GM21786 (cell line): ENCODE measurements at regions not wholly inside any gene's neighbourhood (a gene's known extent, or its start where the extent isn't known, plus 50 kb on each side); places are given as distances from the start of the nearest gene placed in this dataset.

Experiments used
- ATAC-seq: cut with Tn5 transposase; IDR thresholded peaks from one replicate; pipeline ENCODE4 v1.9.1; 2021; ENCODE audit not compliant: unreplicated experiment

GRCh38 chr1:104435255-104435654 is 685.6 kb downstream of the AMY1C start:
- ATAC-seq = no peak

- no peak for ATAC-seq
Measured at GRCh38 chr1:104440011-104440410, 690.3 kb downstream of the AMY1C start.

GRCh38 chr1:104456724-104457123 is 707.0 kb downstream of the AMY1C start:
- ATAC-seq = no peak

- no peak for ATAC-seq
Measured at GRCh38 chr1:104459886-104460285, 710.2 kb downstream of the AMY1C start.

GRCh38 chr1:104460880-104461279 is 711.2 kb downstream of the AMY1C start:
- ATAC-seq = no peak

GRCh38 chr1:104463126-104463697 is 713.5 kb downstream of the AMY1C start:
- ATAC-seq = no peak

GRCh38 chr1:104466068-104466467 is 716.4 kb downstream of the AMY1C start:
- ATAC-seq = no peak

GRCh38 chr1:104467590-104467989 is 717.9 kb downstream of the AMY1C start:
- ATAC-seq = peak; percentile 47

- ATAC-seq = peak; percentile 35
Measured at GRCh38 chr1:104468282-104468681, 718.6 kb downstream of the AMY1C start.

- ATAC-seq = no peak
Measured at GRCh38 chr1:104476126-104476525, 726.4 kb downstream of the AMY1C start.

- no peak for ATAC-seq
Measured at GRCh38 chr1:104488296-104489015, 738.8 kb downstream of the AMY1C start.

GRCh38 chr1:104526158-104526795 is 776.6 kb downstream of the AMY1C start:
- no peak for ATAC-seq

GRCh38 chr1:104531990-104532389 is 782.3 kb downstream of the AMY1C start:
- no peak for ATAC-seq

GRCh38 chr1:104574620-104575019 is 824.9 kb downstream of the AMY1C start:
- ATAC-seq = no peak

- ATAC-seq = peak; percentile 70
Measured at GRCh38 chr1:104592926-104593325, 843.2 kb downstream of the AMY1C start.

- peak; percentile 40 for ATAC-seq
Measured at GRCh38 chr1:104593413-104594187, 843.9 kb downstream of the AMY1C start.

- ATAC-seq = no peak
Measured at GRCh38 chr1:104617474-104617873, 867.8 kb downstream of the AMY1C start.

- no peak for ATAC-seq
Measured at GRCh38 chr1:104621221-104621620, 871.5 kb downstream of the AMY1C start.

- ATAC-seq = no peak
Measured at GRCh38 chr1:104624538-104624937, 874.8 kb downstream of the AMY1C start.

GRCh38 chr1:104629589-104629988 is 879.9 kb downstream of the AMY1C start:
- ATAC-seq = no peak

- ATAC-seq = no peak
Measured at GRCh38 chr1:104630567-104631149, 881.0 kb downstream of the AMY1C start.
